GM12878 (cell line): ENCODE measurements at regions not wholly inside any gene's neighbourhood (a gene's known extent, or its start where the extent isn't known, plus 50 kb on each side); places are given as distances from the start of the nearest gene placed in this dataset.

Experiments
- POLR2AphosphoS5 ChIP-seq: IDR thresholded peaks from 2 replicates; pipeline ENCODE4 v1.6.1; 2011; ENCODE audit warnings: mild to moderate bottlenecking, low read length, inconsistent platforms
- RAD21 ChIP-seq: IDR thresholded peaks from 2 replicates; pipeline ENCODE4 v1.6.1; 2011; ENCODE audit warnings: mild to moderate bottlenecking, low read depth, low read length, moderate library complexity; ENCODE audit not compliant: insufficient read depth
- TAF1 ChIP-seq: IDR thresholded peaks from 2 replicates; pipeline ENCODE4 v1.6.1; 2011; ENCODE audit warnings: mild to moderate bottlenecking, low read depth, low read length, borderline replicate concordance
- TF ChIP-seq, protein P1 (sequence below): IDR thresholded peaks from 2 replicates; pipeline ENCODE4 v1.6.1; 2012; ENCODE audit warnings: mild to moderate bottlenecking, low read depth, low read length
- TF ChIP-seq, protein P2 (sequence below): IDR thresholded peaks from 2 replicates; pipeline ENCODE4 v1.6.1; 2012; ENCODE audit warnings: low read depth, low read length, improper control_type of control experiment

DNA sequence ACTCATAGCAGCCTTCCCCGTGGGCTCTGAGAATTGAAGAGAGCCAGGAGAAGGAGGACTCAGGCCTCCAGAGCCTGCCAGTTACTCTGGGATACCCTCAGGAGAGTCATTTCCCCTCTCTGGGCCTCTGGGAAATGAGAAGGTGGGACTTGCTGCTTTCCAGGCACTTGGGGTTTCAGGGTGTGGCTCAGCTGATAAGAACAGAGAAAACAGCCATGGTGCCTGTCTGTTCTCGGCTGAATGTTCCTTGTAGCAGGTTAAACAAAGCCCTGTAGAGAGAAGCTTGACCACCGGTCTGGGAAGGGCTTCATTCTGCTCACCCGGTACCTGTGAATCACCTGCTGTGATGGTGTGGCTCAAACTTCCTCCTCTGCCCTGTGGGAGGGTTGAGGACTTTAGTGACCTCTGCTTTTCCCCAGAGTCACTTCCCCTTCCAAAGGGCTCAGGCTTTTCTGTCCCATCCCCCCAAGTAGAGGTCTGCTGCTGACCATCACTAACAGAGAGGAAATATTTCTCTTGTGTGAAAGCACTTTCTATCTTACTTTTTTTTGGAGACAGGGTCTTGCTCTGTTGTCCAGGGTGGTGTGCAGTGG lies 212.4 kb upstream of the GALNT17 start:
- TF ChIP-seq RAD21: no peak
- TF ChIP-seq POLR2AphosphoS5: no peak
- TF ChIP-seq, protein P1, sequence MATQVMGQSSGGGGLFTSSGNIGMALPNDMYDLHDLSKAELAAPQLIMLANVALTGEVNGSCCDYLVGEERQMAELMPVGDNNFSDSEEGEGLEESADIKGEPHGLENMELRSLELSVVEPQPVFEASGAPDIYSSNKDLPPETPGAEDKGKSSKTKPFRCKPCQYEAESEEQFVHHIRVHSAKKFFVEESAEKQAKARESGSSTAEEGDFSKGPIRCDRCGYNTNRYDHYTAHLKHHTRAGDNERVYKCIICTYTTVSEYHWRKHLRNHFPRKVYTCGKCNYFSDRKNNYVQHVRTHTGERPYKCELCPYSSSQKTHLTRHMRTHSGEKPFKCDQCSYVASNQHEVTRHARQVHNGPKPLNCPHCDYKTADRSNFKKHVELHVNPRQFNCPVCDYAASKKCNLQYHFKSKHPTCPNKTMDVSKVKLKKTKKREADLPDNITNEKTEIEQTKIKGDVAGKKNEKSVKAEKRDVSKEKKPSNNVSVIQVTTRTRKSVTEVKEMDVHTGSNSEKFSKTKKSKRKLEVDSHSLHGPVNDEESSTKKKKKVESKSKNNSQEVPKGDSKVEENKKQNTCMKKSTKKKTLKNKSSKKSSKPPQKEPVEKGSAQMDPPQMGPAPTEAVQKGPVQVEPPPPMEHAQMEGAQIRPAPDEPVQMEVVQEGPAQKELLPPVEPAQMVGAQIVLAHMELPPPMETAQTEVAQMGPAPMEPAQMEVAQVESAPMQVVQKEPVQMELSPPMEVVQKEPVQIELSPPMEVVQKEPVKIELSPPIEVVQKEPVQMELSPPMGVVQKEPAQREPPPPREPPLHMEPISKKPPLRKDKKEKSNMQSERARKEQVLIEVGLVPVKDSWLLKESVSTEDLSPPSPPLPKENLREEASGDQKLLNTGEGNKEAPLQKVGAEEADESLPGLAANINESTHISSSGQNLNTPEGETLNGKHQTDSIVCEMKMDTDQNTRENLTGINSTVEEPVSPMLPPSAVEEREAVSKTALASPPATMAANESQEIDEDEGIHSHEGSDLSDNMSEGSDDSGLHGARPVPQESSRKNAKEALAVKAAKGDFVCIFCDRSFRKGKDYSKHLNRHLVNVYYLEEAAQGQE: no peak
- TF ChIP-seq TAF1: no peak
- TF ChIP-seq, protein P2, sequence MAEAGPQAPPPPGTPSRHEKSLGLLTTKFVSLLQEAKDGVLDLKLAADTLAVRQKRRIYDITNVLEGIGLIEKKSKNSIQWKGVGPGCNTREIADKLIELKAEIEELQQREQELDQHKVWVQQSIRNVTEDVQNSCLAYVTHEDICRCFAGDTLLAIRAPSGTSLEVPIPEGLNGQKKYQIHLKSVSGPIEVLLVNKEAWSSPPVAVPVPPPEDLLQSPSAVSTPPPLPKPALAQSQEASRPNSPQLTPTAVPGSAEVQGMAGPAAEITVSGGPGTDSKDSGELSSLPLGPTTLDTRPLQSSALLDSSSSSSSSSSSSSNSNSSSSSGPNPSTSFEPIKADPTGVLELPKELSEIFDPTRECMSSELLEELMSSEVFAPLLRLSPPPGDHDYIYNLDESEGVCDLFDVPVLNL: no peak
